GM12872 (cell line): ENCODE measurements at regions not wholly inside any gene's neighbourhood (a gene's known extent, or its start where the extent isn't known, plus 50 kb on each side); places are given as distances from the start of the nearest gene placed in this dataset.

ENCODE experiments used
- TF ChIP-seq, protein P1 (sequence below): IDR thresholded peaks from 3 replicates; pipeline ENCODE4 v1.5.1; 2011; ENCODE audit warnings: low read depth, mild to moderate bottlenecking, low read length, moderate library complexity; ENCODE audit not compliant: insufficient read depth

DNA sequence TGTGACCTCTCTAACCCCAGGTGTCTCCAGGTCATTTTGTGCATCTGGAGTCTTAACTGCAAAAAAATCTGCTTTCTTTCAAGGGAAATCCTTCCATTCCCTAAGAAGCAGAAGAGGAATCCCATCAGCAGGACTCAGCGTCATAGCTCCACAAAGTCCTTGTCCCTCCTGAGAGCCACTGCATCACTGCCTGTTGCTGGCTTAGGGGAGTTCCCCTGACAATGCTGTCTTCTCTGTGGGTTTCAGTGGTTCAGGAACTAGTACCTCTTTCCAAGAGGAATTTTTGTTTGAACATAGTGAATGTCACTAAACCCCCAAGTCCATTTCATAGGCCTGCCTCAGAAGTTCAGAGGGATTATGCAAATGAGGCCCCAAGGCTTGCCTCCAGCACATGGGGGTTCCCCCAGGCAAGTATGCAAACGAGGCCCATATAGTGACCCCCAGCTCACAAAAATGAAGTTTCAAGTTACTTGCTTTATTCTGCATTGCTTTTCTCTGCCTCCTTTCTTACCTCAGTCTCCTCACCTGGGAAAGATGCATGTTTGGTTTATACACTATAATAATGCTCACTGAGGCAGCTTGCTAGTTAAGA is 513.9 kb upstream of the MEX3C start:
- TF ChIP-seq, protein P1, sequence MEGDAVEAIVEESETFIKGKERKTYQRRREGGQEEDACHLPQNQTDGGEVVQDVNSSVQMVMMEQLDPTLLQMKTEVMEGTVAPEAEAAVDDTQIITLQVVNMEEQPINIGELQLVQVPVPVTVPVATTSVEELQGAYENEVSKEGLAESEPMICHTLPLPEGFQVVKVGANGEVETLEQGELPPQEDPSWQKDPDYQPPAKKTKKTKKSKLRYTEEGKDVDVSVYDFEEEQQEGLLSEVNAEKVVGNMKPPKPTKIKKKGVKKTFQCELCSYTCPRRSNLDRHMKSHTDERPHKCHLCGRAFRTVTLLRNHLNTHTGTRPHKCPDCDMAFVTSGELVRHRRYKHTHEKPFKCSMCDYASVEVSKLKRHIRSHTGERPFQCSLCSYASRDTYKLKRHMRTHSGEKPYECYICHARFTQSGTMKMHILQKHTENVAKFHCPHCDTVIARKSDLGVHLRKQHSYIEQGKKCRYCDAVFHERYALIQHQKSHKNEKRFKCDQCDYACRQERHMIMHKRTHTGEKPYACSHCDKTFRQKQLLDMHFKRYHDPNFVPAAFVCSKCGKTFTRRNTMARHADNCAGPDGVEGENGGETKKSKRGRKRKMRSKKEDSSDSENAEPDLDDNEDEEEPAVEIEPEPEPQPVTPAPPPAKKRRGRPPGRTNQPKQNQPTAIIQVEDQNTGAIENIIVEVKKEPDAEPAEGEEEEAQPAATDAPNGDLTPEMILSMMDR, result no peak

DNA sequence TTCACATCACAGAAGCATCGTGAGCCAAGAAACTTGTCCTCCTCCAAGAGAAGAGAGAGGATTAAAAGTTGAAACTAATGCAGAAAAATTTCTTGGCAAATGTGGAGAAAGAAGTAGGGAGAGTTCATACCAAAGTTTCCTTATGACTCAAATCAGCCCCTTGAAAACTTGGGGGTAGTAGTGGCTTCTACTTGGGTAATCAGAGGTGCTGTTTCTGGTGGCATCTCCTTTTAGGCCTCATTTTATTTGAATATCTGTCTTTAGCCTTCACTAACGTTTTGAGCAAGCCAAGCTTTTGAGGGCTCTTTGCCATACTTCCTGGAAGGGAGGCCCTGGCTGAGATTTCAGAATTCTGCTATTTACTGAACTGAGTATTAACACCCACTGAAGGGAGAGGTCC is 515.3 kb upstream of the MEX3C start:
- TF ChIP-seq, protein P1, result no peak

DNA sequence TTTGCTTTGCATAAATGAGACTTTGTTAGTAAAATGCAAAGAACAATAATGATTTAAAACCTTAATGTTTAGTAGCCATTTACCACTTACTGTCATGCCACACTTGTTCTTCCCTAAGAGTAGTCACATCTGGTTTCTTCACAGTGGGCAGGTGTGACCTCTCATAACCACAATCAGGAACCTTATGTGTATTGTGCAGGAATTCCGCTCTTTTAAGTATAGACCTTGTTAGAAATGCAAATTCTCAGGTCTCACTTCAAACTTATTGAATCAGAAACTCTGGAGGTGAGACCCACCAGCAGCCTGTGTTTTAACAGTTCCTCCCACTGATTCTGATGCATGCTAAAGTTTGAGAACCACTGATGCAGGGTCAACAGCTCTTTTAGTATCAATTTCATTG is 518.8 kb upstream of the MEX3C start:
- TF ChIP-seq, protein P1, result no peak

DNA sequence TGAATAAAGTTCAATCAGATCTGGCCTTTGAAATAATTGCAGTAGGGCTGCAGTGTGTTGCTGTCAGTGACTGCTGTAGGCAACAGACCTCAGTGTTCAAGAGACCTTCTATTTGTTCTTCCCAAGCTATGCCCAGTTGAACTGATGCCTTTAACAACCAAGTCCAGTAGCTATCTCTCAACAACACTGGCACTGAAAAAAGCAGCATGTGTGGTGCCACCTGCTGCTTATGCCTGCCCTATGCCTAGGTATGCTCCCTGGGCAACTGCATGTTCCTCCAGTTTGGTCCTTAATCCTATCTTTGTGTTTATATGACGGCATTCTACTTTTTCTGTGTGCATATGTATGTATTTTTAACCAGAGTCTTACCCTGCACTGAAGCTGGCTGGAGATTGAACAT is 523.9 kb upstream of the MEX3C start:
- TF ChIP-seq, protein P1, result no peak

DNA sequence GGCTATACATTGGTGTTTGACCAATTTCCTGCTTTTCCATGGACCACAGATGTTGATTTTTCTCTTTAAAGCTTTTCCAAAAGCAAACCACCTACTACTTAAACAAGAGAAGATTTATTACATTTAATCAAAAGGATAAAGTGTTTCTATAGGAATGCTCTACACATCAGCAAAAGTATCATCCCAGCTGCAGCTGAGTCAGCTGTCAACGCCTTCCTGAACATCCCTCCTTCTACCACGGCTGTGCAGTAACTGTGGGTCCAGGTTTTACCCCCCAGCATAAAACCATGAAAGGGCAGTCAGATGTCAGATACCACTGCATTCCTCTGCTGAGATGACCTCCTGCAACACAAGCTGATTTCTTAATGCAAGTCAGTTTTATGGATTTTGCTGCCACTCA is 524.5 kb upstream of the MEX3C start:
- TF ChIP-seq, protein P1, result no peak

DNA sequence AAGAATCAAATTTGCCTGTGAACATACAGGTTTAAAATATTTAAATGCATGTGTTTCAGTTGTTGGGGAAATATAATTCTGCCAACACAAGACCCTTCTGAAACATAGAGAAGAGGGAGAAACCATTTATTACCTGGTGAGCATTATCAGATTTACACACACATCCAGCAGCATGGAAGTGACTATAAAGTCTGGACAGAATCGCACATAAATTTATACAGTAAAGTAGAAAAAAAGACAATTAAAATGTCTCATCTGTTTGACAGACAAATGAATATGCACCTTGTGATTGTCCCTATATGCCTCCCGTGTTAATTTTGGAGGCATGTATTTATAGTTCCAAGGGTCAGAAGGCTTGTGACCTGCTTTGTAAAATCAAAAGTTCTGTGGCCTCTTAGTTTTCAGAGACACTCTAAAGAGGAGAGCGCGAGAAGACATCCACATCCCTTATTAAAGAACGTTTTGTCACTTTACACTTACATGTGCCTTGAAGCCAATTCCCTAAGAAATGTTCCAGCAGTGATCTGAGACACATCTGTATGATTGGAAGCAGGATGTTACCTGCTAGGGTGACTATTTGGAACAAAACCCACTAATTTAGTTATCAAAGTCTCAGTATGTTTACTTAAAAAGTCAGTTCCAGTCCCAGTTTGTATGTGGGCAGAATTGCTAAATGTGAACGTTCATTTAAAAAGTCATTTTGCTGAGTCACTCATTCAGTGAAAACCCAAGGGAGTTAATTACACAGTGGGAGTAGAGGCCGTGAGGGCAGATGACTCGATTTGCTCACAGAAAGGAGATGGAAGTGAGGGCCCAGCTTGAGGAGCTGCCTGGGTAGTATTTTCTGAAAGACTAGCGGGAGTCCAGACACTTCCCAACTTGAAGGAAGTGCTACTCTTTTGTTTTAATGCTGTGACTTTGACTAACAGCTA is 527.6 kb upstream of the MEX3C start:
- TF ChIP-seq, protein P1, result no peak

DNA sequence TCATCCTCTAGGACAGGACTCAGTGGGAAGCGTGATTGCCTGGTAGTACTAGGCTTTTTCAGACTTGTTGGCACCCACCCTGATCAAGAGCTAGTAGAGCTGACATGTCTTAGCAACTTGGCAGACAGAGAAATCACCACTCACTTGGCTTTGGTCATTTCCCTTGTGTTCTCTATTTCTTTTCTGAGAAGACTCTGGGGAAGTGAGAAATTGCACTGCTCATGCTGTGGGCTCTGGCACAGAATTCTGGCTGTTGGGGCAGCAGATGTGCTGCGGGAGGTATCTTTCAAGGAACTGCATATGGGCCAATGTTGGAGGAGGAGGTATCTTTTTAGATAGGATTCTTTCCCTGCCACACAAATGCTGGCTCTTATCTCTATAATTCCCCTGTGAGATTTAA is 529.1 kb upstream of the MEX3C start:
- TF ChIP-seq, protein P1, result no peak
